Osteoblast (primary cell): ENCODE measurements at regions not wholly inside any gene's neighbourhood (a gene's known extent, or its start where the extent isn't known, plus 50 kb on each side); places are given as distances from the start of the nearest gene placed in this dataset.
A peak's percentile ranks its signal among the peaks of the same experiment; 100 is the strongest.

ENCODE experiments used
- DNase-seq: peaks from one replicate; pipeline ENCODE4 v3.0.0; 2011; ENCODE audit warnings: low spot score, mixed read lengths; ENCODE audit not compliant: insufficient read length; ENCODE audit errors: missing footprints
- H2AFZ ChIP-seq: 2 replicates; pipeline ENCODE4 v1.6.0; 2011; ENCODE audit warnings: mild to moderate bottlenecking, low read length
- H3K27ac ChIP-seq: 2 replicates; pipeline ENCODE4 v1.5.1; 2011; ENCODE audit warnings: mild to moderate bottlenecking, low read depth, low read length, moderate library complexity
- H3K27me3 ChIP-seq: 2 replicates; pipeline ENCODE4 v1.6.0; 2012; ENCODE audit warnings: mild to moderate bottlenecking, control low read depth, inconsistent platforms, low read length, moderate library complexity; ENCODE audit not compliant: insufficient read depth
- H3K36me3 ChIP-seq: 2 replicates; pipeline ENCODE4 v1.5.1; 2011; ENCODE audit warnings: mild to moderate bottlenecking, low read length, control low read depth, moderate library complexity; ENCODE audit not compliant: insufficient read depth
- H3K4me1 ChIP-seq: 2 replicates; pipeline ENCODE4 v1.5.1; 2011; ENCODE audit warnings: mild to moderate bottlenecking, low read length, control low read depth, moderate library complexity; ENCODE audit not compliant: insufficient read depth
- H3K4me2 ChIP-seq: 2 replicates; pipeline ENCODE4 v1.6.0; 2011; ENCODE audit warnings: mild to moderate bottlenecking, low read length; ENCODE audit not compliant: insufficient read depth
- H3K4me3 ChIP-seq: fragments of 200-600 bp; sonication (generic); 3 replicates; pipeline ENCODE4 v1.5.1; 2012; ENCODE audit warnings: mild to moderate bottlenecking, low read length, inconsistent platforms; ENCODE audit not compliant: insufficient read depth
- H3K79me2 ChIP-seq: 2 replicates; pipeline ENCODE4 v1.6.0; 2012; ENCODE audit warnings: mild to moderate bottlenecking, low read length, control low read depth, inconsistent platforms; ENCODE audit not compliant: insufficient read depth
- H3K9me3 ChIP-seq: 2 replicates; pipeline ENCODE4 v1.5.1; 2011; ENCODE audit warnings: low read depth, low read length, control low read depth
- H4K20me1 ChIP-seq: 2 replicates; pipeline ENCODE4 v1.6.0; 2012; ENCODE audit warnings: mild to moderate bottlenecking, low read length, control low read depth; ENCODE audit not compliant: insufficient read depth
- TF ChIP-seq, protein P1 (sequence below): IDR thresholded peaks from 2 replicates; pipeline ENCODE4 v1.5.1; 2011; ENCODE audit warnings: mild to moderate bottlenecking, low read depth, low read length, moderate library complexity; ENCODE audit errors: extremely low read depth

DNA sequence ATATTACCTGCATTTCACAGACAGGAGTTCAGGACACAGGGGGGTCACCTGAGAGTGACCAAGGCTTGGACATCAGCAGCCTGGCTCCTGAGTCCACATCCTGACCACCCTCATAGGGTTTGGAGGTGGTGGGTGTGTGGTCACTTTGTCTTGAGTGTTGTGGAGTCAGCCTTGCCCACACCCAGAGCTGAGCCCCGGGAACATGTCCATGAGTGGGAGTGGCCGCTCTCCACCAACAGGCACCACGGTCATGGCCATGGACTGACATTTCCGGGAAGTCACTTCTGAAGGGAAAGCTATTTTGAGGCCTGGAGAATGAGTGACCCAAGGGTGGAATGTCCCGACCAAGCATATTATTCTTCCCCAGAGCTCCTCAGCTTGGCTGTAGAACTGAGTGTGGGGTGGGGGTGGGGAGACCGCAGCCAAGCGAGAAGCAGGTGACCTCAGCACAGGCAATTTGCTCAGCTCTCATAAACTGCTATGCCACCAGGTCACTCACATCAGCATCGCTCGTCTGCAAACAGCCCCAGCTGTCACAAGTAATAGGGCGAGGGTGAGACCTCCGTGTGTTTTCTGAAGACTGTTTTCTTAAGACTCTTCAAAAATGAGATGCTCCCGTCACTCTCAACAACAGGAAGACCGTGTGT is 348.6 kb upstream of the CDH4 start:
- no peak overlapping the region for H3K4me2 ChIP-seq
- H2AFZ ChIP-seq, result no peak overlapping the region
- H4K20me1 ChIP-seq, result no peaks in the 10 kb centered on the region
- TF ChIP-seq, protein P1, sequence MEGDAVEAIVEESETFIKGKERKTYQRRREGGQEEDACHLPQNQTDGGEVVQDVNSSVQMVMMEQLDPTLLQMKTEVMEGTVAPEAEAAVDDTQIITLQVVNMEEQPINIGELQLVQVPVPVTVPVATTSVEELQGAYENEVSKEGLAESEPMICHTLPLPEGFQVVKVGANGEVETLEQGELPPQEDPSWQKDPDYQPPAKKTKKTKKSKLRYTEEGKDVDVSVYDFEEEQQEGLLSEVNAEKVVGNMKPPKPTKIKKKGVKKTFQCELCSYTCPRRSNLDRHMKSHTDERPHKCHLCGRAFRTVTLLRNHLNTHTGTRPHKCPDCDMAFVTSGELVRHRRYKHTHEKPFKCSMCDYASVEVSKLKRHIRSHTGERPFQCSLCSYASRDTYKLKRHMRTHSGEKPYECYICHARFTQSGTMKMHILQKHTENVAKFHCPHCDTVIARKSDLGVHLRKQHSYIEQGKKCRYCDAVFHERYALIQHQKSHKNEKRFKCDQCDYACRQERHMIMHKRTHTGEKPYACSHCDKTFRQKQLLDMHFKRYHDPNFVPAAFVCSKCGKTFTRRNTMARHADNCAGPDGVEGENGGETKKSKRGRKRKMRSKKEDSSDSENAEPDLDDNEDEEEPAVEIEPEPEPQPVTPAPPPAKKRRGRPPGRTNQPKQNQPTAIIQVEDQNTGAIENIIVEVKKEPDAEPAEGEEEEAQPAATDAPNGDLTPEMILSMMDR, result no peak
- no peaks in the 10 kb centered on the region for H3K79me2 ChIP-seq
- peaks cover 3% of the 10 kb centered on the region for H3K9me3 ChIP-seq
- no peaks in the 10 kb centered on the region for H3K36me3 ChIP-seq
- H3K27ac ChIP-seq, result no peak overlapping the region
- no peaks in the 10 kb centered on the region for H3K4me1 ChIP-seq
- H3K4me3 ChIP-seq, result no peak overlapping the region
- no peaks in the 10 kb centered on the region for H3K27me3 ChIP-seq
- peak; percentile 44 for DNase-seq

DNA sequence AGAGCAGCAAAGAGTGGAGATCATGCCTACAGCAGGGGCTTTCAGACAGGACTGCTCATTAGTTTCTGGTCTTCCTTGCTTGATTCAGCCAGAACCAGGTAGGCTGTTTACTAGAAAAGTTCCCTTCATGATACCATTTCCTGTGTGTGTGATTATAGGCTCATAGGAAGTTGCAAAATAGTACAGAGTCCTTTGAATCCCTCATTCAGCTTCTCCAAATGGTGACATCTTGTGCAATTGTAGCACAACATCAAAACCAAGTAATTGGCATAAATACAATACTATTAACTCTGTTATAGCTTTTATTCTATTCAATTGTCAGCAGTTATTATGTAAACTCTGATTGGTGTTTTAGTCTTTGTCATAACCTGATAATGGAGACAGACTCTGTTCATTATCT is 347.3 kb upstream of the CDH4 start:
- no peak for DNase-seq
- TF ChIP-seq, protein P1, result no peak

DNA sequence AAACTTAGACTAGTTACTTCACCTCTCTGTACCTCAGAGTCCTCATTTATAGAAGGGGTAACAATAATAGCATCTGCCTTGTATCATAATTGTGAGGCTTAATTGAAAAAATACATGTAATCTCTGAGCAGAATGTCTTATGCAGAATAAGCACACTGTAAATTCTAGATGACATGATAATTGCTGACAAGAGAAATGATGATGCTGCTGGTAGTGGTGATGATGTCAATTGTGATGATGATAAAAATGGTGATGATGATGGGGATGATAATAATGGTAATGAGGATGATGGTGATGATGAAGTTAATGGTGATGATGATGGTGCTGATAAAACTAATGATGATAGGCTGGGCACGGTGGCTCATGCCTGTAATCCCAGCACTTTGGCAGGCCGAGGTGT is 346.1 kb upstream of the CDH4 start:
- H3K79me2 ChIP-seq, result no peaks in the 10 kb centered on the region
- no peak overlapping the region for H3K27ac ChIP-seq
- H3K36me3 ChIP-seq, result no peaks in the 10 kb centered on the region
- H3K4me2 ChIP-seq, result no peak overlapping the region
- H3K9me3 ChIP-seq, result peaks cover 3% of the 10 kb centered on the region
- TF ChIP-seq, protein P1, result no peak
- H3K4me1 ChIP-seq, result no peaks in the 10 kb centered on the region
- H4K20me1 ChIP-seq, result no peaks in the 10 kb centered on the region
- H3K27me3 ChIP-seq, result no peaks in the 10 kb centered on the region
- H3K4me3 ChIP-seq, result no peak overlapping the region
- H2AFZ ChIP-seq, result no peak overlapping the region
- DNase-seq, result no peak

More for the DNA sequence above, 347.3 kb upstream of the CDH4 start:
- Histone ChIP-seq H3K27ac (no peak overlapping the region), H2AFZ (no peak overlapping the region), H4K20me1 (no peaks in the 10 kb centered on the region), H3K36me3 (no peaks in the 10 kb centered on the region), H3K4me2 (no peak overlapping the region), H3K4me3 (no peak overlapping the region), H3K79me2 (no peaks in the 10 kb centered on the region), H3K4me1 (no peaks in the 10 kb centered on the region), H3K9me3 (peaks cover 3% of the 10 kb centered on the region), H3K27me3 (no peaks in the 10 kb centered on the region)

DNA sequence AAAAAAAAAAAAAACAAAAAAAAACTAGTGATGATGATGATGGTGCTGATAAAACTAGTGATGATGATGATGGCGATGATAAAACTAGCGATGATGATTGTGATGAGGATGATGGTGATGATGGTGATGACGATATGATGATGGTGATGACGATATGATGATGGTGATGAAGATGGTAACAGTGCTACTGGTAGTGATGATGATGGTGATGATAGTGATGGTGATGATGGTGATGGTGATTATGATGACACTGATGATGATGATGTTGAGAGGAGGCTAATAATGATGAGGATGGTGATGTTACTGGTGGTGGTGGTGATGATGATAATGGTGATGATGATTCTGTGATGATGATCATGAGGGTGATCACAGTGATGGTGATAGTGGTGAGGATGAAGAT is 345.5 kb upstream of the CDH4 start:
- TF ChIP-seq, protein P1, result no peak
- no peak for DNase-seq
- H3K27me3 ChIP-seq, result no peaks in the 10 kb centered on the region

More for the DNA sequence above, 345.5 kb upstream of the CDH4 start:
- H3K79me2 ChIP-seq, result no peaks in the 10 kb centered on the region
- no peaks in the 10 kb centered on the region for H3K36me3 ChIP-seq
- no peaks in the 10 kb centered on the region for H3K4me1 ChIP-seq
- H2AFZ ChIP-seq, result no peak overlapping the region
- H3K27ac ChIP-seq, result no peak overlapping the region
- no peaks in the 10 kb centered on the region for H4K20me1 ChIP-seq
- H3K4me2 ChIP-seq, result no peak overlapping the region
- peaks cover 3% of the 10 kb centered on the region for H3K9me3 ChIP-seq
- H3K4me3 ChIP-seq, result no peak overlapping the region
